Hippocampal formation (tissue), 2 donors: ENCODE measurements at regions not wholly inside any gene's neighbourhood (a gene's known extent, or its start where the extent isn't known, plus 50 kb on each side); places are given as distances from the start of the nearest gene placed in this dataset.
A peak's percentile ranks its signal among the peaks of the same experiment; 100 is the strongest.

ENCODE experiments used
- DNase-seq, 2 donors: peaks; one replicate each; lab custom pipeline; 2025; lab: John Stamatoyannopoulos, UW

DNA sequence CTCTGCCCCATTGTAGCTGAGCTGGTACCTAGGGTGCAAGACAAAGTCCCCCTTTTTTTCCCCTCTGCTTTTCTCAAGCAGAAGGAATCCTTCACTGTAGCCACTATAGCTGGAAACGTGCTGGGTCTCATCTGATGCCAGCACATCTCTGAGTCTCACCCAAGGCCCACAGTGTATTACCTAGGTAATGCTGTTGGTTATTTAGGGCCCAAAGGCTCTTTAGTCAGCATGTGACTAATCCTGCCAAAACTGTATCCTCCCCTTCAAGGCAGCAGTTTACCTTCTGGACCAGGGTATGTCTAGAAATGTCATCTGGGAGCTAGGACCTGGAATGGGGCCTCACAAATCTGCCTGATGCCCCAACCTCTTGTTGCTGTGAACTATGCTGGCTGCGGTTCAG, 423.4 kb downstream of the NUF2 start:
- no peak for DNase-seq

DNA sequence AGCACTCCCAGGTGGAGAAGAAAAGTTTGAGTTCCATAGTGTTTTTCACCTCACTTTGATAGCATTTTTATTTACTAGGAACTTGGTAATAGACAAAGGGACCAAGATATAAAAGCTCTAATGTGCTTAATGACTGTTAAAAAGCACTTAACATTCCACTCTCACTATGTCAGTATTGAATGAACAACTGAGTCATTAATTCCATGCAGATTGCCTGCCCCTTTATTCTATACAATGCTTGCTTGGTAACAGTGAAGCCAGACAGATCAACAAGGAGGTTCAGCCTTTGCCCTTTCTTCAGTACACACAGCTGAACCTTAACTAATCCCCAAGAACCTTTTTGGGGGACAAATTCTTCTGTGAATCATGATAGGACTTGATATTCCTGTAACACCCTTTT, 425.5 kb downstream of the NUF2 start:
- no peak for DNase-seq

DNA sequence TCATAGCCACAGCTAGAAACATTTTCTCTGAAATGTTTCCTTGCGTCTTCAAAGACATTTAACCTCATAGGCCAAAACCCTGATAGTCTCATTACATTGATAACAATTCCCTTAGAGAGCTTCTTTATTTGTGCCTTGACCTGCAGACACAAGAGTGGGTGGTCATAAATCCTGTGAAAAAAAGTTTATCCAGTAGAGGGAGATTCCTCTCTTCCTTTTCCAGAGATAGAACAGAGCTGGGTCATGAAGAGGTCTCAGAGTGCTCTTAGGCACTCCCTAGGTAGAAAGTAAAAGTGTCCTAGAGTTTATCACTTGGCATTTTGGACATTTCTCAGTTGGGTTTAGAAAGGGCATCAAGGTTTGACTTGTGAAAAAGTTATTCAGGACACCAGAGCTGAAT, 426.1 kb downstream of the NUF2 start:
- no peak for DNase-seq

DNA sequence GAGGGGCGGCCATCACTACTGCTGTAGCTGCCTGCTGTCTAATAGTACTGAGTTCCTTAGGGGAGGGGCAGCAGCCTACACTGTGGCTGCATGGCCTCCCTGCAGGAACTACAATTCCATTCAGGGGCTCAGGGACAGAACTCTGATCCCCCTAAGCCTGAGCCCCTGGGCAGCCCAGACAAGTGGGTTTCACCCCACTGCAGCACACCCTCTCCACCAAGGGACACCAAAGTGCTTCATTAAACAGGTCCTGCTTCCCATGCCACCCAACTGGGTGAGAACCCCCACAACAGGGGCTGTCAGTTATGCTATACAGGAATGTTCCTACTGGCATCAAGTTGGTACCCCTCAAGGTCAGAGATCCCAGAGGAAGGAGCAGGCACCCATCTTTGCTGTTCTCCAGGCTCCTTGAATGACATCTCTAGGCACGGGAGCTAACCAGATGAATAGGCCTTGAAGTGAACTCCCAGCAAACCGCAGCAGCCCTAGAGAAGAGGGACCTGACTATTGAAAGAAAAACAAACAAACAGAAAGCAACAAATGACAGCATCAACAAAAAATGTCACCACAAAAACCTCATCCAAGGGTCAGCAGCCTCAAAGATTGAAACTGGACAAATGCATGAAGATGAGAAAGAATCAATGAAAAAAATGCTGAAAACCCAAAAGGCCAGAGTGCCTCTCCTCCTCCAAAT, 437.4 kb downstream of the NUF2 start:
- no peak for DNase-seq

DNA sequence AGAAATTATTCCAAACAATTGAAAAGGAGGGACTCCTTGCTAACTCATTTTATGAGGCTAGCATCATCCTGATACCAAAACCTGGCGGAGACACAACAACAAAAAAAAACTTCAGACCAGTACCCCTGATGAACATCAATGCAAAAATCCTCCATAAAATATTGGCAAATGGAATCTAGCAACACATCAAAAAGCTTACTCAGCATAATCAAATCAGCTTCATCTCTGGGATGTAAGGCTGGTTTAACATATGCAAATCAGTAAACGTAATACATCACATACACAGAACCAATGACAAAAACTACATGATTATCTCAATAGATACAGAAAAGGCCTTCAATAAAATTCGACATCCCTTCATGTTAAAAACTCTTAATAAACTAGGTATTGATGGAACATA, 440.1 kb downstream of the NUF2 start:
- DNase-seq = no peak

DNA sequence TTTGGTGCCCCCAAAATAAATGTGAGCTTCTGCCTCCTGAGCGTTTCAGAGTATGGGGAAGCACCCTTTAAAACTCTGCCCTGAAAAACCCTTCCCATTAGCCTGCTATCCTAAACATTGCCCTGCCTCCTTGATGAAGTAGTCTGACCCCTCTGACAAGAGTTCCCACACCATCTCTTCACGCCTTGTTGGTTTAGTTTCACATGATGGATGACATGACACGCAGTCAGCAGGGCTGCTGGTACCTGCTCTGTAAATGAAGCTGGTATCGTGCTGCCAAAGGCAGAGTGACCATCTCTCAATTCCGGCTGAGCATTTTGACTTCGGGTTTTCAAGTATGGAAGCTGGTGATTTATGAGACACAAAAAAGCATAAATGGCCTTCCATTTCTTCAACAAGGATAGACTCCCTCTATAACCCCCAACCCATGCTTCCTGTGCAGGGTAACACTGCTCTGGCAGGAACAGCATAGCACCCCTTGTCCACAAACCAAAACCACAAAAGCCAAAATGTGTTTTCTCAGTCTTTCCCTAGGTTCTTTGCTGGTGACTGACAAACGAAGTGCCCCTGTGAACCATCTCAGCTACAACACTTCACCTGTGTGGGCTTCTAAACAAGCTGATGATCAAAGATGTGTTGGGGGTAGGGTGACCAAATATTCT, 444.6 kb downstream of the NUF2 start:
- DNase-seq = no peak

DNA sequence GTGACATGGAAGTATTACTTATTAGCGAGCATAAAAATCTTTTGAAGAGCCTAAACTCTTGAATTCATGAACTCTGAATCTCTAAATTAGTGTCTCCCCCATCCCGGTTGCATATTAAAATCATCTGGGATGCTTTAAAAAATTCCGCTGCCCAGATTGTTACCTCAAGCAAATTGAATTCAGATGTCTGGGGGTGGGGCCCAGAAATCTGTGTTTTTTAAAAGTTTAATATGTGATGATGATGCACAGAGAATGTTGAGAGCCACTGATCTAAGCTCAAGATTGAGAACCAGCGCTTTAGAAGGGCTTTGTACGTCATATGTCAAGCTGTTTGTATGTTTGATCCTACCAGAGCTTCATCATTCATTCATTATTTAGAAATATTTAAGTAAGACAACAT, 446.8 kb downstream of the NUF2 start:
- no peak for DNase-seq

DNA sequence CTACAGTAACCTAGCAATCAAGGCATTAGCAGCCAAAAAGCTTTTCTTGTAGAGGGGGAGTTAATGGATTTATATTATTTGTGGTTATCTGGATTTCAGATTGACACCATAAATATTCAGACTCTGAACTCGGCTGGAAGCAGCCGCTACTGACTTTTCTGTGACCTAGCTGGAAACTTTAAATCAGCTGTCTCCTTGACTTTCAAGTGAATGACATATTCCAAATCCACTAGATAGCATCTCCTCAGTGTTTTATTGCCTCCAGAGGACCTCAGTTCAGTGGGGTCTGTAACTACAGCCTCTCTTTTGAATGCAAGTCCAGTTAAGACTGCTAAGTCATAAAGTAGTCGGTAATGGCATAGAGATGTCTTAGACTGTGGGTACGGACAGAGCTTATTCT, 448.5 kb downstream of the NUF2 start:
- no peak for DNase-seq

DNA sequence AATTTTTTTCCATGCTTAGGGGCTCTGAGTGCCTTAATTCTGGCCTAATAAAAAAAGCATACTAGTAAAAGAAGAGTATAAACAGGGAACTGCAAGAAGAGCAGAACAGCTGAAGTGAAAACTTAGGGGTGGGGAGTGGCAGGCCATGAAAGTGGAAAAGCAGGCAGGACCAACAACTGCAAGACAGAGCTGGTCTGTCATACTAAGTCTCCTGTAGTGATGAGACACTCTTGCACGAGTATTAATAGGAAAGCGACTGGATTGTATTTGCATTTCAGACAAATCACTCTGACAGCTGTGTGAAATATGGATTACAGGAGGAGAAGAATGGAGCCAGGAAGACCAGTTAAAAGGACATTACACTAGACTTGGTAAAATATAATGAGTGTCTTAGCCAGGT, 449.9 kb downstream of the NUF2 start:
- no peak for DNase-seq

DNA sequence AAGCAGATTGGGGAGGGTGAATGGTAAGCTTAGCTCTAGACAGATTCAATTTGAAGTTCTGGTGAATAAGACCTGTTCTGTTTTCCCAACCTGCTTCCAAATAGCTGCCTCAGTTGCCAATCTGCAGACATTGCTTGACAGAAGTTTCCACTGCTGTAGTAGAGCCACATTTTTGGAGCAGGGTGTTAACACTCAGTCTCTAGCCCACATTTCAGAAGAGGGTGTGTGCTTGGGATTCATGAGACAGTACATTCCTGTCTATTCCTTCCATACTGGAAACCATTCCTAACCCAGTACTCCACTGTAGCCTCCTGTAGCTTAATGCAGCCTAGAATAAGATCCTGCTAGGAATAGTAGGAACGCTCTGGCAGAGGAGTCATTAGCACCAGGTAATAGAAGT, 450.5 kb downstream of the NUF2 start:
- no peak for DNase-seq

DNA sequence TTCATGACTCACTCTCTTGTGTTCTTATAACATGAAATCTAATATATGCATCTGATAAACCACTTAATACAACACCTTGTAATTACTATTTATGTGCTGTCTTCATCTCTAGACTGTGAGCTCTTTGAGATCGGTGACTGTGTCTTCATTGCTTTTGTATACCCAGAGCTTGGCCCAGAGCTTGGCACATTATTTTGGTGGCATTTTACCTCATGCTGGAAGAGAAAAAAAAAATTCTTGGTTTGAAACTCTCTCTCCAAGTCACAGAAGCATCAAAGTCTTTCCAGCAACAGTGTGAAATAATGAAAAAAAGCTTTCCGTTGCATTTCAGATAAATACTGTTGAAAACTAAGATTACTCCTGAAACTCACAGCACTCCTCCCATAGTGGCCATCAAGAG, 451.6 kb downstream of the NUF2 start:
- DNase-seq = no peak

DNA sequence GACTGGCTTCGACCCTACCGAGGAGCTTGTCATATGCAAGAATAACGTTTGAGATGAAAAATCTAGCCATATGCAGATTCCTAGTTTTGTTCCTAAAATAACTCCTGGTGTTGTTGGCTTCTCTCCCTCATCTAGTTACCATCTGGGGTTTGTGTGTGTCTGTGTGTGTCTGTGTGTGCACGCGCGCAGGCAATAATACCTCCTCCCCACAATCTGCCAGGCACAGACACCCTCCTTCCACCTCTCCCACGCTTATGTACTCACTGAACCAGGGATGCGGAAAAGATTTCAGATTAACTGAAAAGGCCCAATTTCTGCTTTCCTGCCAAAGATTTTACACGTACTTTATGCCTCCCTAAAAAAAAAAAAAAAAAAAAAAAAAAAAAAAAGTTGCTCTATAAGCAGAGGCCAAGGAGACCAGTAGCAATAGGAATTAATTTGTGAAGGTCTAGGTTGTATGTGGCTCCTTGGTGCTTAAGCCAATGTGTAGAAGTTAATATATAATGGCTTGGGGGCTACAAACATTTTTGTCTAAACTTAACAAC, 452.7 kb downstream of the NUF2 start:
- peak in 1 of 2 donors; percentile 53 for DNase-seq

DNA sequence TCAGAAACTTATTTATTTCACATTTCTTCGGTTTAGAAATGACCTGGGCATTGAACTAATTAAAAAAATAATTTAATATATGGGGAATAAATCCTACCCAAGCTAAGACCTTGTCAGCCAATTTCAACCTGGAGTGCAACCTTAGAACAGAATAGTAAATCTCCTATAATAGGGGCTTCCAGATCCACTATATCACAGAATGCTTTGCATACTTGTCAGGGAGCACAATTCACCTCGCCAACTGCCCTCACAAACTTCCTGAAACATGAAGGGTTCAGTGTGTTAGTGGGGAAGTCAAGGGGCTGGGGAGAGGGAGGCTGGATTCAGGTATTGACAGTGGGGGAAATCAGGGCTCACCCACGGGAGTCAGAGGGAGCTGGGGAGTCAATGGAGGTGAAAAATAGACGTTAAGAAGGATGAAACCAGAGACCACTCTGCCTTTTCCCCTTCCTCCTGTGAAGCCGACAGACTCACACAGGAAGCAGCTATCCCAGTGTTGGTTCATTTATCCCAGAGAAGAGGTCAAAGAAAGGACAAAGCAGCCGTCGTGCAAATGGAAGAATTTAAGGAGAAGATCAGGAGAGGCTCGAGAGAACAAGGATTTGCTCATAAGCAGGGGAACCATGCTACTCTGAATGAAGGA, 453.3 kb downstream of the NUF2 start:
- no peak for DNase-seq

DNA sequence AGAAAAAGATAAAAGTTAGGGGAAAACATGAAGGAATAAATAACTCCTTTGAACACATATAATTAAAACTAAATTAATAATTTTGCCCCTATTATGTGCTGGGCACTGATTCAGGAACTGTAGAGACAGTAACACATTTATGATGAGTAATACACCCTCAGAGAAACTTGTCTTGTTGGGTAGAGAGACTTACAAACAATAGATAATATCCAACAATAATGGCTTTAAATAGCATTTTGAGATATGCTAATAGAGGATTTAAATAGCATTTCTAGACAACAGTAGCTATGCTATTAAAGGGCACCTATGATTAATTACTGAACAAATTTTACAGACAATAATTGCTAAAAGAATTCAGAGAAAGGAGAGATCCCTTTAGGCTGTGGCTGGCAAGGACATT, 455.5 kb downstream of the NUF2 start:
- DNase-seq = no peak

DNA sequence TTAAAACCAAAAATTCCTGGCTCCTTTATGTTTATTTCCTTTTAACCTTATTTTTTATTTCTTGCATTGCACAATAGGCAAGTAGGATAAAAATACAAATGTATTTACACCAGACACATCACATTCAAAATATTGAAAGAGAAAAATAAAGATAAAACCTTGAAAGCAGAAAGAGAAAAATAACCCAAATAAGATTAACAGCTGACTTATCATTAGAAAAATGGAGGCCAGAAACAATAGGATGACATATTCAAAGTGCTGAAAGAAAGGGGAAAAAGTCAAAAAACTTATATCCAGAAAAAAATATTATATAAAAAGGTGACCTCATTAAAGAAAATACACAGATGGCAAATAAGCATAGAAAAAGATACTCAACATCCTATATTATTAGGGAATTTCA, 459.4 kb downstream of the NUF2 start:
- DNase-seq = no peak

DNA sequence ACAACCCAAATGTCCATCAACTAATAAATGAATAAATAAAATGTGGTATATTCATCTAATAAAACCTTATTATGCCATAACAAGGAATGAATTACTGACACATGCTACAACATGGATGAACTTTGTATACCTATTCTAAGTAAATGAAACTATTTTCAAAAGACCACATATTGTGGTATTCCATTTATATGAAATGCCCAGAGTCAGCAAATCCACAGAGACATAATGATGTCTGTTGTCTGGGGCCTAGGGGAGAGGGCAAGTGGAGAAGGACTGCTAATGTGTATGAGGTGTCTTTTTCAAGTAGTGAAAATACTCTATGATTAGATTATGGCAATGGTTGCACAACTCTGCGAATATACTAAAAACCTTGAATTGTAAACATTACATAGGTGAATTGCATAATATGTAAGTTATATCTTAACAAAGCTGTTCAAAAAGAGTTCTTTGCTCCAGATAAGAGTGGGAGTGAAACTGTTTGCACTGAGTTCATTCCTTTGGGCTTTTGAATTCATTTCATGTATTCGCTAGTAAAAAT, 464.2 kb downstream of the NUF2 start:
- DNase-seq = no peak

DNA sequence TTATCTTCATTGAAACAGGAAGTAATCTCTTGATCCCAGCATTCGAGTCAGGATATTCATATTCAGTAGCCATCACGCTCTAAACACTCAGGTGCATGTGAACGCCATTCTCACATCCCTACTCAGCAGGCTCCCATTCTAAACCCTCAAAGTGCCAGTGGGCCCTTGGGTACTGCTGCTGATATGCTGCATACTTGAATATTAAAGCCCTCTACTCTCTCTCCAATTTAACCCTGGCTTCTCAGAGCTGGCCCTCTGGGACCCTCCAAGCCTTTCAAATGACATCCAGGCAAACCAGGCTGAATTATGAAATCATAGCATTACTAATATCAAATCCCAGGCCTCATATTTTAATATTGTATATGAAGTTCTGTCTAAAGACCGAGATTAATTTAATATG, 468.2 kb downstream of the NUF2 start:
- no peak for DNase-seq

DNA sequence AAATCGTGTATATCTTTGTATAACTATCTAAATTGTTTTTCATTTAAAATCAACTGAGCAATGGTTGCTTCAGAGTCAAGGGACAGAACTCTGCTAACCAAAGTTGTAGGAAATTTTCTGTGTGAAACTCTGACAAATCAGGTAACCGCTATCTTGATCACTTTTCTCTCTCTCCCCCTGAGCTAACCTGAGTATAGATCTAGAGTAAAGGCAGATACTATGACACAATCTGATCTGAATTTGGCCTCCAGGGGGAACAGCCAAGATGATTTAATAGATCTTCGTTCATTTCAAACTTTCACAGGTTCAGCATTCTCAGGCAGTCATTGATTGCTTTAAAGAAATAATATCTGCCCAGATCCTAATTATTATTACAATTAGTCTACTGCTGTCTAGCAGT, 472.8 kb downstream of the NUF2 start:
- no peak for DNase-seq

DNA sequence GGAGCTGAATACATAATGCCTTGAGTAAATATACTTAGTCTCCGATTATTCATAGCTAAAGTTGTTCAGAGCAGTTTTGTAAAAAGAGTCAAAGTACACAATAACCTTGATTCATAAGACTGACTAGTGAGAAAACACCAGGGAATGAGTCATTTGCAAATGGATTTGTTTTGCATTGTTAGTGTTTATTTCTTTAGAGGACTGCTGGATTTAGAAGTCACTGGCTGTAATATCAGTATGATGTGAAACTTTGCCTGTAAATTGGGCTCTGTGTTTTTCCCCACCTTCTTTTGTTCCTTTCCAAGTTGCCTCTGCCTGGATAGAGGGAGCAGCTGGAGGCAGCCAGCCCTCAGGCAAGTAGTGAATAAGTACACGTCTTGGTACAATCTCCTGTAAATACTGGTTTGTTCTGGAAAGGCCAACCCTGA, 474.7 kb downstream of the NUF2 start:
- no peak for DNase-seq

DNA sequence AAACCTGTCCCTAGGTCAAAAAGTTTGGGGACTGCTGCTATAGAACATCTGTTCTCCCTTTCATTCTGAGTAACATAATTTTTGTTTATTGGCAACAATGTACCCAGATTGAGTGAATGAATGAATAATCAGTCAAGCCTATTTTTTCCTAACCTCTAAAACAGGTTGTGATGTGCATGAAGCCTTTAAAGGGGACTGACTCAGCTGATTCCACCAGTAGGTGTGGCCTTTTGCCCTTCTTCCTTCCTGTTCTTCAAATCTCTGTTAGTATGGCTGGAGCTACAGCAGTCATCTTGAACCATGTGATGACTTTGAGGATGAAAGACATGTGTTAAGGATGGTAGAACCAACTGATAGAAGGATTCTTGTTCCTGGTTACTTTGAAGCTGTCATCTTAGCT, 476.1 kb downstream of the NUF2 start:
- no peak for DNase-seq

DNA sequence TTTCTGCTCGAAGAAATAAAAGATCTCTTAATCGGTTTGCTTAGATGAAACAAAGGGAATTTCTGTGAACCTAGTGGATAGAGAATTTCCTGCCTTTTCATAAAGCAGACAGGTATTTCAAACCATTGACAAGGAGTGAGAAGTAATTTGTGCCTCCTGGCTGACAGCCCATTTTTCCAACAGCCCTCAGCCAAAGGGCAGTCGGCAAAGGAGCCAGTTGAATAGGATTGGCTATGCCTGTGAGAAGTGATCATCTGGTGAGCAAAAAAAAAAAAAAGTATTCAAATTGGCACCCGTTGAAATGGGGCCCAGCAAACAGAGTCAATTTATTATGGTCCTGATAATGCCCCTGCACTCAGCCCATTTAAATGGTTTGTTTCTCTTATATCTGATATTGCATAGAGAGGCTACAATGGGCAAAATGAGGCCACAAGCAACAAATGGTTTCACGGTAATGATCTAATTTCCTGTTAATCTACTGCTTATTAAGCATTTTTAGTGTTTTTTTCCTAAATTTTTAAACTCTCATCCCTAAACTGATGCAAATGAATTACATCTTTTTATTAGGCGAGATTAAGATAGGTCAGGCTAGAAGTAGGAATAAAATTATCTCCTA, 477.5 kb downstream of the NUF2 start:
- no peak for DNase-seq

DNA sequence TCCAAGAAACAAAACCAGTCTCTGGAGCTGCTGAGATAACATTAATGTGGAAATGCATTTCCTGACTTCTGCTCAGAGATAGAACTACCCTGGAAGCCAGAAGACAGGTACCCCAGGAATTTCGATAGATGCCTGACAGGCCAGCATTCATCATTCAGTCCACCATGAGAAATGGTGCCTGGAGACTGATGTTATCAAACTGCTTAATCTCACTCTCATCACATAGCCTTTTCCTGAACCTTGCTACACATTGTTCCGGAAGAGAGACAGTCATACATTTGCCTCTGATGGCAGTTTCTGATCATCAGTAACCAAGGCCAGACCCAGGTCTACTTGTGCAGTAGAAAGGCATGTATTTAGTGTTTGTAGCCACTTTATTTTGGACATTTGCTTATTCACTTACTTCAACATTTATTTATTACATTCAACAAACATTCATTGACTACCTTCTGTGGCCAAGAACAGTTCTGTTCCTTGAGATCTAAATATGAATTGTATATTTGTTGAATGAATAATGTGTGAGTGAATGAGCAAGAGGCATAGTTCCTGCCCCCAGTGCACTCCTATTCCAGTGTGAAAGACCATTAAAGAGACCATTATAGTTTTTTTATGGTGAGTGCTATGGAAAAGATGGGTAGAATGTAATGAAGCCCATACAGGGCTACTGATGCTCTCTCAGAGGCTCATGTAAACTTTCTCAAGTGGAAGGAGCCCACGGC, 485.7 kb downstream of the NUF2 start:
- DNase-seq = no peak
